GM21737 (cell line): ENCODE measurements at regions not wholly inside any gene's neighbourhood (a gene's known extent, or its start where the extent isn't known, plus 50 kb on each side); places are given as distances from the start of the nearest gene placed in this dataset.

ENCODE experiments used
- ATAC-seq: cut with Tn5 transposase; IDR thresholded peaks from one replicate; pipeline ENCODE4 v1.9.1; 2021; ENCODE audit warnings: mild to moderate bottlenecking, moderate library complexity; ENCODE audit not compliant: unreplicated experiment

DNA sequence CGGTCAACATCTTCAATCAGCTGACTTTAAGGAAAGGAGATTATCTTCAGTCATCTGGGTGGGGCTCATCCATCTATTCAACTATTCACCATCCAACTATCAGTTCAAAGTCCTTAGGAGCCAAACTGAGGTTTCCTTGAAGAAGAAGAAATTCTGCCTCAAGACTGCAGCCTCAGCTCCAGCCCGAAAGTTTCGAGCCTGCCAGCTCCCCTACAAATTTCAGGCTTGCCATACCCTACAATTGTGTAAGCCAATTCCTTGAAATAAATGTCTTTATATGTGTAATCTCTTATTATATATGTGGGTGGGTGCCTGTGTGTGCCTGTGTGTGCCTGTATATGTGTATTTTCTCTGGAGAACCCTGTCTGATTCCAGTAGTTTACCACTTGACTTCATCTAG is 447.8 kb downstream of the INHBA start:
- ATAC-seq = no peak

DNA sequence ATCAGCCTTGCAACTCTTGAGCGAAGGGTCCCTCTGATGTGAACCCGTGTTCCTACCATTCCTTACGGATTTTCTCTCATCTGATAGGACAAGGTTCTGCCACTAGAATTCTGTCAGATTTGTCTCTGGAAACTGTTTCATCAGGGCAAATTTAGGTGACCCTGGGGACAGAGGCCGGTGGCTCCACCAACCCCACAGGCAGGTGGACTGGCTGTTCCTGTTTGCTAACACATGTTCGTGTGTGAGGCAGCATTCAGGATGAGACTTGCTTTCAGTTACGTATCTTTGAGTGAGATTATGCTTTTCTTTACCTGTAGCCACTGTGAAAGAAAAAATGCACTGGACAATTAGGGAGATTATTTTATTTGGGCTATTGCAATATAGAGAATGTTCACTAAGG is 449.9 kb downstream of the INHBA start:
- ATAC-seq = no peak

DNA sequence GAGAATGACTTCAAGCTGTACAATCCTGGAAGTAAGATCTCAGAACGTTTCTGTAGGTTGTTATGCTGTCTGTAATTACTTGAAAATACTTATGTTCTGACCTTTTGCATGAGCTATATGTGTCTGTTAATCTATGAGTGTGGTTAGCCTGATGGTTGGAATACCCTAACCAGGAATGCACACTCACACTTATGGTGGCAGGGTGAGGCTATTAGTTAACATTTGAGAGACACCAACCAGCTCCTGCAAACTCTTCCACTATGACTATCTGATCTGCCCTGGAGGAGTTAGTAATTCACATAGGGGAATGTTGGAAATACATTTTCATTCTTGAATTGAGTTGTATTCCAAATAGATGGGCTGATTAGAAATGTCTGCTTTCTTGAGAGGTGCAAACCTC is 450.3 kb downstream of the INHBA start:
- ATAC-seq = no peak

DNA sequence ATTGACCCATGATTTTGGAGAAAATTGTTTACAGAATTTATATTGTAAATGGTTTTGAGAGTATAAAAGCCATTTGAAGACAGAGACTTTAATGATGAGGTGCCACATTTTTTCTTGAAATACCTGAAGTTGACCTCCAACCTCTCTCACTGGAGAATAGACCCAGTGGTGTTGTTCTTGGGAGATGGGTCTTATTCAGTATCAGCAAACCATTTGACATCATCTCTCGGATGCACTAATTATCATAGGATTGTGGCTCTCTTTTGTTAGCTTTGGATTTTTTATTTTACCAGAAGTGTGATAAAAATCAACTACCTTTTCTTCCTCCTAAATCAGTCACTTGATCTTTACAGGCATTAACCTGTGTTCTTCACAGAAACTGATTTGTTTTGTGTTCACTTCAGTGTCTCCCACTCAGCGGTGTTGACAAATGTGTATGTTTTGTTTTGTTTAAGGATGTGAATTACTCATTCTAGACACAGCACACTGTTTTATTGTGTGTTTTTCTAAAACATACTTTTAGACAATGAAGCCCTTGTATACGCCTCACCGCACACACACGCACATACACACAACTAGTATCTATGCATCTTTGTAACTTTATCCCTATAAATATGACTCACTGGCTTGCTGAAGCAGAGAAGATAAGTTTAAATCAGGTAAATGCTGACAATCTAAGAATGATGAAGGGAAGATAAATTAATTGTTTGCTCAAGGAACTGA is 455.6 kb downstream of the INHBA start:
- no peak for ATAC-seq

DNA sequence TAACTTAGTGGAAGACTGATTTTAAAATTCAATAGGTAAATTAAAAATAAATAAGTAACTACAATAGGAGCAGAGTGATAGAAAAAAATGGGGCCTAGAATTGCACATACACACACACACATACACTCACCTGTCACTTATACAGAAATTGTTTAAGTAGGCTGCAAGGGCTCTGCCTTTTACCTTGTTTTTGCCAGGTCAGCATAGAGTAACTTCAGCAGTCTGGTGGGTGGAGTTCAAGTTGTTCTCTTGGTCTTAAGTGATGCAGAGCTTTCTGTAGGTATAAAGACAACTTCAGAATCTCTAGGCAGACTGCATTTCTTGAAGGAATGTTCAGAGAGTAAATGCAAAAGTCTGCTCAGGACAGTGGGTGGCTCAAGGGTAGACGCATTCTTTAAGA is 457.0 kb downstream of the INHBA start:
- no peak for ATAC-seq

DNA sequence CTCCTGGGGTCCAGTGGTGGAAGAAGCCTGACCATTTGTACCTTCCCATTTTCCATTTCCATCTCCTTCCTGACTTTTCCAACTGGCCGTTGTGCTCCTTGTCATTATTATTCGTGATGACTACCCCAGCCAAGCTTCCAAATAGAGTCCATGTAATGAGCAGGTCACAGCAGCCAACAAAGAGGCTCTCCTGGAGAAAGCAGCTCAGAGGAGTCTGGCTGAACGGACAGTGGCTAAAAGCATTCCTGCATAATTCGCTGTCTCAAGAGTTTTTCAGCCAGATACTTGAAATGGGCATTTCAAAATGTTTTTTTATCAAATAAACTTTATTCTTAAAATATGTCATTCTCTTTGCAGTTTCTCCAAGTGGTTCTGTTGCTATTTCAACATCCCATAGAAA is 458.6 kb downstream of the INHBA start:
- ATAC-seq = no peak

DNA sequence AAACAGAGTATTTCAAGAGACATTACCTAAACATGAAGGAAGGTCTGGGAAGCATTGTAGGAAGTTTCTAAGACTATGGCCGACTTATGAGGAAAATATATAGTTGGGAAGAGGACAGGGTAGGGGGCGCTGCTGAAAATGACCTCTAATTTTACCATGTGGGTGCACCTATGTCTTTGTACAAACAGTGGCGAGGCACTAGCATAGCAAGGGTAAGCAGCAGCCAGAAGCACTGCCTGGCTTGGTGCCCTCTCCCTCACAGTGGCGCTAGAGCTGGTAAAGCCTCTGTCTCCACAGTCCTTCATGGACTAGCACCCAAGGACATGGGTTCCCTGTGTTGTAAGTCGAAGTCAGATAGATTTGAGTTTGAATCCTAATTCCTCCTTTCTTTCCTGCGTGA is 461.2 kb downstream of the INHBA start:
- no peak for ATAC-seq

DNA sequence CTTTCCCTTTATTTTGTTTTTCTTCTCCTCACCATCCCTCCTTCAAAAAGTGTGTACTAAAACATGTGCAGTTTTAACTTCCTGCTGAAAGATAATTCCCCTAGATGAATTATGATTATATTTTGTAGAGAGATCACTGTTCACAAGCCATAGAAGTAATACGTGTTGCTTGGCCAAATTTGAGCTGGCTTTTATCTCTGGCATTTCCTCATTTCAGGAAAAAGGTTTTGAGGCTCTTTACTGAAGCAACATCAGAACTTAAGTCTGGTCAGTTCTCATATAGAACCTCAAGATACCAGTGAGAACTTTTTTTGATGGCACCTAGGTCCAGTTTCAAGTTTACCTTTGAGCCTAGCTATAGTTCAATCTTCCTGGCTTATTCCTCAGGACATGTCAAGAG is 463.3 kb downstream of the INHBA start:
- ATAC-seq = no peak

DNA sequence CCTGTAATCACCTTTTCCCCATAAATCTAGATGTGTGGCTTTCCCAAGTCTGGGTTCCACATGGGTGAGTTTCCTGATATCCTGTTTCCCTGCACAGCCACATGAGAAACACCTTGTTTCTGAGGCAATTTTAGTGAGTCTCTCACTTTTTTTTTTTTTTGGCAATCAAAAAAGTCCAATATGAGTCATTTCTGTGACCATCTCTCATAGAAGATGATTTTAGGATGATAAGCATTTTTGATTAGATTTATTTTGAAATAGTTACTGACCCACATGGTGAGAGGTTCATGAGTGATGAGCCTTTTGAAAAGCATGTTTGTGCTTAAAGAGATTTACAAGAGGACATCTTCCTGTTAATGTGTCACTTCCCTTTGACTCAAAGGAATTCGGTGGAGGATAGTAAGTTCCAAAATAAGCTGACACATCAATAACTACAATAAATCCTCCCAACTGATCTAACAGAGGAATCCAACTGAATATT is 464.0 kb downstream of the INHBA start:
- ATAC-seq = no peak

DNA sequence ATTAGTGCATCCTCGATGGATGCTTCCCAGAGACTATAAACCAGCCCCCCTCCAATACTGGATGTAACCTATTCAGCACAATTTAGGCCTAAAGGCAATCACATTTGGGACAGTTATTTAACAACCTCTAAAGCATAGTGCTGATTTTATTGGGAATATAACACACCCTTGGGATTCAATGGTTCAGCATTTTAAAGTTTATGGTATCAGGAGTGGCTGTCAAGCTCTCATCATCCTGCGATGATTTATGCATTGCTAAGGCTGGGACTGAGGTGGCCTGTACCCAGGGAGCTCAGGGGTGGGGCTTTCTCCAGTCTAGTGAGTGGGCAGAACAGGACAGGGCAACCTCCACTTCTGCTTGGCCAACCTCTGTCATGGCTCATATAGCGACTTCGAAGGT is 464.9 kb downstream of the INHBA start:
- no peak for ATAC-seq

DNA sequence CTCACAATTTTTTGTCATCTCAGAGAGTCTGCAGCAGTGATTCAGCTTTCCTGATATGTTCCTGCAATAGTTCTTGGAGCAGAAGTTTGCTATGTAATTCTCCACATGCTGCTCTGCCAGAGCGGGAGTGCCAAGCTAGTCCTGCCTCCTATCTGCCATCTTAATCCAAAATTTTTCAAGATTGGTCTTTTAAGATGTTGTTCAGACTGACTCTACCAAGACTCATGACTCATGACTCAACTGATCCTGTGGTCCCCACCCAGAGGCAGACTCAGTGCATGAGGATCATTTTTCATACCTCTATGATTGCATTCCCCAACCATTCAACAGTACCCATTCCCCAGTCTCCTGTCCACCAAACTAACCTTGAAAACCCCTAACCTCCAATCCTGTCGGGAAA is 470.8 kb downstream of the INHBA start:
- ATAC-seq = no peak

DNA sequence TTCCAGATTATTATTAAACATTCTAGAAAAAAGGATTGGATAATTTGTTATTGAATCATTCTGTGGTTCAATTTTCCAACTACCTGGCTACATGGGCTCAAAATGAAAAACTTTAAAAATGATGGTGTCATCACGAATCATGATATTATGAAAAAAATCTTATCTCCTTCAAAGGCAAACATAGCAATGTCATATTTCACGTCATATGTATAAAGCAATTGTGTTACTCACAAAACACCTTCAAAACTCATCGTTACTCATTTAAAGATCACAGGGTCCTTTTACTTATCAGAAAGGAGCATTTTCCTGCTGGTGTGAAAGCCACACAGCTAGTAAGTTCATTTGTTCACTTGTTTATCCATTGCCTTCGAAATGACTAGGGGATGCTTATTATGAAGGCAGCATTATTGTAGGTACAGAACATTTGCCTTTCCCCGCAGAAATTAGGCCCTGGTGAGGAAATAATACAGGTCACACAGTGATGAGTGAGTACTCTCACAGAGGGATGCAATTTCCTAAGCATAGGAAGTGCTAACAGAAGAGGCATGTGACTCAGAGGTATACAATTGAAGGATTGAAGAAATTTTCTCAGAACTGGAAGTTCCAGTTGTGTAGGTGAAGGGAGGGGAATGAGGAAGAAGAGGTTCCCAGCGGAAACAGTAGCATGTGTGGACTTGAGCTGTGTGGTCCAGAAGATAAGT is 478.7 kb downstream of the INHBA start:
- no peak for ATAC-seq

DNA sequence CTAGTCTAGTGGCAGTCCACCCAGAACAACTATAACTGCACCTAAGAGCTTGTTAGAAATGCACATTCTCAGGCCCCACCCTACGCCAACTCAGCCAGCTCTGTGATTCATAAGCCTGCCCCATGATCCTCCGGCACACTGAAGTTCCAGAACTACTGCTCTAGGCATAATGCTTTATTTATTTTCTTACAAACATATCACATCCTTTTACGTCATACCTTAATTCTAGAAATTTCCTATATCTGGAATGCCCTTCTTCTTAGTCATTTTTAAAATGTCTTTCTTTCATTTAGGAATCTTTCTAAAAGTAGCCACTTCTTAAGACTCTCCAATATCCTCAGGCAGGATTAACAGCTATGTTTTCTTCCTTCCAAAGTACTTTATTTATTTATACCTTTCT is 480.1 kb downstream of the INHBA start:
- ATAC-seq = no peak

DNA sequence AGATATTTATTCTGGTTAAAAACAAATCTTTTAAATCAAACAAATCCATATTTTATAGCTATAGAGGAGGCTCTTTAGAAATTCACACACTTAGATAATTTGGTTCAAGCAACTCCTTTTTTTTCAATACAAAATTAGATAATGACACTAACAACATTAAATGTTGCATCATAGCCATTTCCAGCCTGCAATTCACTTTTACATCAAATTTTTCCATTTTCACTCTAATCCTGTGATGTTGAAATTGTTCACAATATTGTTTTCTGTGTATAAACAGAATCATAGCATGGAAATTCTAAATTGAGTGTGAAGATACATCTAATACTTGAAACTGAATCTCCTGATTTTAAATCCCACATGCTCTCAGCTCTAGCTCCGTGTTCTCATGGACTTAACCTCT is 482.6 kb downstream of the INHBA start:
- ATAC-seq = no peak

DNA sequence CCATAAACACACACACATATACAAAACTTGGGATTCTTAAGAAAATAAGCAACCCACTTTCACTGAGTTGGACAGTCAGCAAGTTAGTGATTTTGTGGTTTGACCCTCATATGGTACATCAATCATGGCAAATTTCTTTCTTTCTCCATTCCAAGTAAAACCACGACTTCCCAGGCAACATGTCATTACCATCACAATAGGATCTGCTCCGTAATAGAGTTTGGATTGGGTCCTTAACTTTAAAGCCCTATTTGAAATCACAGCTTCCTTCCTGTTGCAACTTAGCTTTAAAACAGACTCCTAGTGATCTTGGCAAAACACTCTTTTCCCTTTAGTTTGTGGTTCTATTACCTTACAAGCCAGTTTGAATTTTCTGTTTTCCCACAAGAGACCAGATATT is 483.6 kb downstream of the INHBA start:
- no peak for ATAC-seq

DNA sequence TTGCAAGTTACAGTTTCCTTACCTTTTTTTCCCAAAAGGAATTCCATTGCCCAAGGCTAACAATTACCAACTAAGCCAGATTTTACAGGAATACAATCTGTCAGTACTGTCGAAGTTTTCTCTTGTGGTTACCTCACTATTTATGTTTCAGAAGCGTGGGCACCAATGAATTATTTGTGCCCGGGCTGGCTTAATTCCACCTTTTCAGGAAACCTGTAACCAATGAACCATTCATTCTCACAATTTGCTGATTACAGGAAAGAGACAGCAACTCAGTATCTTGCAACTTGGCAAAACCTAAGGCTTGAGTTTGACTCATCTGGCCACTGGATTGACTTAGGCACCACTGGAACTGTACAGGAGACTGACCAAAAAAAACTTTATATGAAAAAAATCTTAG is 485.6 kb downstream of the INHBA start:
- ATAC-seq = no peak

DNA sequence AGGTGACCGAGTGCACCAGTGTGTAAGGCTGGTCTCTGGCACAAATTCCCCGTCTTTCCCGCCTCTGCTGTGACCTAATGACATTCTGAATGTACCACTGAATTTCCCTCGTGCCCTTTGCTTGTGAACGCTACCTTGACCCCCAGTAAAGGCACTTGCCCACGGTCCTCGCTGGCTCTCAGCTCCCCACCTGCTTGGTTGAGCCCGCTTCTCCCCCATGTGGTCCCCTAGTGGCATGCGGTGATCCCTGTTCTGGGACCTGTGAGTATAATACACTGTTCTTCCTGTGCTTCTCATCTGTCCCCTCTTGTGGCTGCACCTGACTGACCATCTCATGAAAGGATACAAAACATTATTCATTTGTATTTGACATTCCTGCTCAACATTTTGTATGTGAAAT is 495.7 kb downstream of the INHBA start:
- ATAC-seq = no peak

DNA sequence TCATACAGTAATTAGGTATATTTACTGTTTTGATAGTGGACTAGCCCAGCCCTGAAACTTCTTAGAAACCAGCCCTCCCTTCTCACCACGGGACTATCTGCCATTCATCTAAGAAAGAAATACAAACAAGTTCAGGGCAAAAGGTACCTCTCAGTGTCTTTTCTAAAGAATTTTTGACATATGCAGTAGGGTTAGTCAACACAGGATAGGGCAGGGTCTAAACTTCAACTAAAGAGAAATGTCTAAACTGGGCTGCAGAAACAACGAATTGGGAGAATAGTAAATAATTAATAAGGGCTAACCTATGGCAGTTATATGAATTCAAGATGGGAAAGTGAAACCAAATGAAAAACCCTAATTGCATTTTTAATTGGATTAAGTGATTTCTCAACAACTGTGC is 496.6 kb downstream of the INHBA start:
- ATAC-seq = no peak

DNA sequence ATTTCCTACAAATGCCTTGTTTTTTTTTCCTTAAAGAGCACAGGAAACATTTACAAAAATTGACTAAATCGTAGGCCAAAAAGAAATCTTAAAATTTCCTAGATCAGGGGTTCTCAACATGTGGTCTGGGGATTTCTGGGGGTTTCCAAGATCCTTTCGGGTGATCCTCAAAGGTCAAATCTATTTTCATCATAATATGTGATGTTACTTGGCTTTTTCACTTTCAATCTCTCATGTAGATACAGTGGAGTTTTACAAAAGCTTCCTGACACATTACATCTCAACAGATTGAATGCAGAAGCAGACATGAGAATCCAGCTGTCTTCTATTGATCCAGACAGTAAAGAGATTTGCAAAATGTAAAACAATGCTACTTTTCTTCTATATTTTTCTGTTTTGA is 497.3 kb downstream of the INHBA start:
- ATAC-seq = peak; percentile 83

DNA sequence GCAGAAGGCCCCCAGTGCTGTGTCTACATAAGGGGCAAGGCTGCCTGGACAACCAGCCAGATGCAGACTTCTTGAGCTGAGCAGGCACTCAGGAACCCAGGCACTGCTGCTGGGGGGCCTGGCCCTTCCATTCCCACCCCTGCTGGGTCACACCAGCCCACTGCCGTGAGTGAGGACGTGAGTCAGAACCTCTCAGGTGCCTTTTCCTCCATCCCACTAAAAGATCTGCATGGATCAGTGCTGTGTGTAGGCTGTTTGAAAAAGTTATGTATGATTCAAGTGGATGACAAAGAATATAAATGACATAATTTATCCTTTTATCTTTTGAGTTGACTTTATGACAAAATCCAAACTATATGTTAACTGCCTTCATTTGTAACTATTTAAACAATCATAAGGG is 499.3 kb downstream of the INHBA start:
- ATAC-seq = no peak

DNA sequence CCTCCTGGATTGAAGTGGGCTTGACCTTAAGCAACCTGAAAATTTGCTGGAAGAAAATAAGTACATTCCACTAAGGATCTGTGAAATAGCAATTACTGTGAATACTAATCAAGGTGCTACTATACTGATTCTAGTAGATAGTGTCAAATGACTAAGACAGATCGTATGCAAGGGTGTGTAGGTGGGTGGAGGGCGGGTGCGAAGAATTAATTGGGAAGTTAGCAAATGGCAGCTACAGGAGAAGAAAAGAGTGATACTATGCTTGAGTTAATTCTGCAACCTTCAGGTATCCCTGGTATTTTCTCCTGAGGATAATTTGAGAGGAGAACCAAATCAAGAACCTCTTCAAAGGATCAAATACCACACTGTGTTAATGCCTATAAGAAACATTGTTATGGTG is 501.9 kb downstream of the INHBA start:
- ATAC-seq = no peak

DNA sequence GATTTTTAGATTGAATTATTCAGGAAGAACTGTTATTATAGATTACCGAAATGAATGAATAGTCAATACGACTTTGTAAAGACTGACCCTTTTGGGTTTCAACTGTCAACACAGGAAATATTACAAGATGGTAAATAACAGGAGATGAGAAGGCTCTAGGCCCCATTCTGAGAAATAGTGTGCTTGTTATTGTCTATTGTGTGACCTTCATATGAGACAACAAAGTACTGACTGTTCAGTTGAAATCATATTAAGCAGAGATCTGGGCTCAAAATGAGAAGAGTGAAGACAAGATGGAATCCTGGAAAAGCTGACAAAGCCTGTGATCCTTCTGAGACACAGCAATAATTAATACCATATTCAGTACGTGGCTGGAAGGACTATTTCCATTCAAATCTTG is 503.8 kb downstream of the INHBA start:
- ATAC-seq = no peak

DNA sequence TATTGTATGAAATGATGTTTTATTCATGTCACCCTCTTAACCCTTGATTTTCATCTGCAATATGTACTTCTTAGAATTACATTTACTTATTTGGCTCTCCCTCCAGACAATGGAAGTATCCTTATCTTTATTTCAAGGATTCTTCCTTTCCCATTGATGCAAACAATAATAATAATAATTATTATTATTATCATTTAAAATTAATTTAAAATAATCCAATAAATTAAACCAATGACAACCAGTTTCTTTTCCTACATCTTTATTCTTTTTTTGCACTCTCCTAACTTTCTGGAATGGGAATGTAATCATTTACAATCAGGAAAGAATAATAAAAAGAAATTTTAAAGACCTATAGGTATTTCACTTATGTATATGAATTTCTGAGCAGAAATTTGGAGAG is 504.4 kb downstream of the INHBA start:
- ATAC-seq = no peak
